ENCODE measurements at regions not wholly inside any gene's neighbourhood (a gene's known extent, or its start where the extent isn't known, plus 50 kb on each side); places are given as distances from the start of the nearest gene placed in this dataset.

GRCh38 chr4:81538716-81539427 lies 67.2 kb upstream of the RASGEF1B start:
- Histone ChIP-seq H3K9me3 (ENCODE audit: control insufficient read depth, low read depth, low read length) (no peaks in the 10 kb centered on the region), H2AFZ (ENCODE audit: control insufficient read depth, low read length) (no peak overlapping the region), H3K79me2 (ENCODE audit: control insufficient read depth, insufficient read depth, low read length) (no peaks in the 10 kb centered on the region), H4K20me1 (ENCODE audit: control insufficient read depth, extremely low read depth, insufficient read depth, low read length) (no peaks in the 10 kb centered on the region), H3K4me2 (ENCODE audit: control insufficient read depth, extremely low read depth, insufficient read depth, low read depth, low read length) (no peak overlapping the region), H3K9me1 (ENCODE audit: control insufficient read depth, extremely low read depth, insufficient read depth, low read length) (no peaks in the 10 kb centered on the region), H3K4me3 (ENCODE audit: control insufficient read depth in 2 of 3, extremely low read depth in 1 of 3, insufficient read depth in 2 of 3, low read depth in 1 of 3, low read length in 3 of 3) (no peak overlapping the region), H3K9ac (ENCODE audit: control insufficient read depth, extremely low read depth, insufficient read depth, low read length) (no peak overlapping the region), H3K27me3 (ENCODE audit: control insufficient read depth, extremely low read depth, insufficient read depth, low read length) (no peaks in the 10 kb centered on the region), H3K27ac (ENCODE audit: control insufficient read depth, insufficient read depth, low read length) (no peak overlapping the region), H3K4me1 (ENCODE audit: control insufficient read depth, extremely low read depth, insufficient read depth, low read length) (no peaks in the 10 kb centered on the region), H3K36me3 (ENCODE audit: control insufficient read depth in 2 of 2, extremely low read depth in 1 of 2, insufficient read depth in 2 of 2, low read length in 2 of 2) (no peaks in the 10 kb centered on the region)
- DNase-seq (ENCODE audit: low read depth, low spot score) (no peak), FAIRE-seq (no peak)
- dilution Hi-C loops (cut with MboI; ENCODE audit: extremely low pct_ligation_motif_present, low sequenced_read_pairs) = no loop called here
- TF ChIP-seq EZH2 (IDR thresholded peaks at IDR 0.05; ENCODE audit: low read length) (no peak), CTCF (optimal IDR thresholded peaks at IDR 0.05 in 1 of 3, IDR thresholded peaks at IDR 0.05 in 1 of 3, conservative IDR thresholded peaks at IDR 0.05 in 1 of 3; ENCODE audit: extremely low read depth in 1 of 3, insufficient read depth in 2 of 3, low read length in 3 of 3) (no peak)

GRCh38 chr4:81531410-81531809 lies 59.7 kb upstream of the RASGEF1B start:
- Histone ChIP-seq H4K20me1 (ENCODE audit: control insufficient read depth, extremely low read depth, insufficient read depth, low read length) (no peaks in the 10 kb centered on the region), H3K9me3 (ENCODE audit: control insufficient read depth, low read depth, low read length) (peaks cover 5% of the 10 kb centered on the region), H3K27me3 (ENCODE audit: control insufficient read depth, extremely low read depth, insufficient read depth, low read length) (no peaks in the 10 kb centered on the region), H3K4me3 (ENCODE audit: control insufficient read depth in 2 of 3, extremely low read depth in 1 of 3, insufficient read depth in 2 of 3, low read depth in 1 of 3, low read length in 3 of 3) (no peak overlapping the region), H3K4me1 (ENCODE audit: control insufficient read depth, extremely low read depth, insufficient read depth, low read length) (no peaks in the 10 kb centered on the region), H3K79me2 (ENCODE audit: control insufficient read depth, insufficient read depth, low read length) (no peaks in the 10 kb centered on the region), H3K9me1 (ENCODE audit: control insufficient read depth, extremely low read depth, insufficient read depth, low read length) (no peaks in the 10 kb centered on the region), H3K9ac (ENCODE audit: control insufficient read depth, extremely low read depth, insufficient read depth, low read length) (no peak overlapping the region), H3K27ac (ENCODE audit: control insufficient read depth, insufficient read depth, low read length) (no peak overlapping the region), H3K36me3 (ENCODE audit: control insufficient read depth in 2 of 2, extremely low read depth in 1 of 2, insufficient read depth in 2 of 2, low read length in 2 of 2) (no peaks in the 10 kb centered on the region), H2AFZ (ENCODE audit: control insufficient read depth, low read length) (no peak overlapping the region), H3K4me2 (ENCODE audit: control insufficient read depth, extremely low read depth, insufficient read depth, low read depth, low read length) (no peak overlapping the region)
- no peak for DNase-seq (ENCODE audit: low read depth, low spot score)
- no peak for TF ChIP-seq EZH2 (IDR thresholded peaks at IDR 0.05; ENCODE audit: low read length)
- dilution Hi-C loops (cut with MboI; ENCODE audit: extremely low pct_ligation_motif_present, low sequenced_read_pairs) = no loop called here
- FAIRE-seq = no peak

GRCh38 chr4:81528979-81529378 lies 57.3 kb upstream of the RASGEF1B start:
- no peaks in the 10 kb centered on the region for H3K36me3 ChIP-seq (ENCODE audit: control insufficient read depth in 2 of 2, extremely low read depth in 1 of 2, insufficient read depth in 2 of 2, low read length in 2 of 2)
- H3K79me2 ChIP-seq (ENCODE audit: control insufficient read depth, insufficient read depth, low read length) = no peaks in the 10 kb centered on the region
- H3K9ac ChIP-seq (ENCODE audit: control insufficient read depth, extremely low read depth, insufficient read depth, low read length) = no peak overlapping the region
- FAIRE-seq (no peak), DNase-seq (ENCODE audit: low read depth, low spot score) (no peak)
- H3K4me3 ChIP-seq (ENCODE audit: control insufficient read depth in 2 of 3, extremely low read depth in 1 of 3, insufficient read depth in 2 of 3, low read depth in 1 of 3, low read length in 3 of 3) = no peak overlapping the region
- no peaks in the 10 kb centered on the region for H3K9me1 ChIP-seq (ENCODE audit: control insufficient read depth, extremely low read depth, insufficient read depth, low read length)
- no peak overlapping the region for H2AFZ ChIP-seq (ENCODE audit: control insufficient read depth, low read length)
- TF ChIP-seq CTCF (optimal IDR thresholded peaks at IDR 0.05 in 1 of 3, IDR thresholded peaks at IDR 0.05 in 1 of 3, conservative IDR thresholded peaks at IDR 0.05 in 1 of 3; ENCODE audit: extremely low read depth in 1 of 3, insufficient read depth in 2 of 3, low read length in 3 of 3) (no peak), EZH2 (IDR thresholded peaks at IDR 0.05; ENCODE audit: low read length) (no peak)
- H3K4me2 ChIP-seq (ENCODE audit: control insufficient read depth, extremely low read depth, insufficient read depth, low read depth, low read length) = no peak overlapping the region
- no peaks in the 10 kb centered on the region for H4K20me1 ChIP-seq (ENCODE audit: control insufficient read depth, extremely low read depth, insufficient read depth, low read length)
- H3K9me3 ChIP-seq (ENCODE audit: control insufficient read depth, low read depth, low read length) = peaks cover 5% of the 10 kb centered on the region
- H3K4me1 ChIP-seq (ENCODE audit: control insufficient read depth, extremely low read depth, insufficient read depth, low read length) = no peaks in the 10 kb centered on the region
- H3K27me3 ChIP-seq (ENCODE audit: control insufficient read depth, extremely low read depth, insufficient read depth, low read length) = no peaks in the 10 kb centered on the region
- no peak overlapping the region for H3K27ac ChIP-seq (ENCODE audit: control insufficient read depth, insufficient read depth, low read length)
- dilution Hi-C loops (cut with MboI; ENCODE audit: extremely low pct_ligation_motif_present, low sequenced_read_pairs) = no loop called here

All from keratinocyte (primary cell).